SH-SY5Y (cell line): ENCODE measurements at regions not wholly inside any gene's neighbourhood (a gene's known extent, or its start where the extent isn't known, plus 50 kb on each side); places are given as distances from the start of the nearest gene placed in this dataset.

ENCODE experiments used
- GATA2 ChIP-seq: IDR thresholded peaks from 2 replicates; pipeline ENCODE4 v1.6.1; 2011; ENCODE audit warnings: mild to moderate bottlenecking, low read depth, low read length
- GATA3 ChIP-seq: IDR thresholded peaks from 2 replicates; pipeline ENCODE4 v1.6.1; 2011; ENCODE audit warnings: low read depth, mild to moderate bottlenecking, low read length, moderate library complexity

GRCh38 chr2:16217291-16217690 lies 276.9 kb downstream of the MYCN start:
- TF ChIP-seq GATA3, result no peak
- TF ChIP-seq GATA2, result no peak
